ENCODE measurements at regions not wholly inside any gene's neighbourhood (a gene's known extent, or its start where the extent isn't known, plus 50 kb on each side); places are given as distances from the start of the nearest gene placed in this dataset.

DNA sequence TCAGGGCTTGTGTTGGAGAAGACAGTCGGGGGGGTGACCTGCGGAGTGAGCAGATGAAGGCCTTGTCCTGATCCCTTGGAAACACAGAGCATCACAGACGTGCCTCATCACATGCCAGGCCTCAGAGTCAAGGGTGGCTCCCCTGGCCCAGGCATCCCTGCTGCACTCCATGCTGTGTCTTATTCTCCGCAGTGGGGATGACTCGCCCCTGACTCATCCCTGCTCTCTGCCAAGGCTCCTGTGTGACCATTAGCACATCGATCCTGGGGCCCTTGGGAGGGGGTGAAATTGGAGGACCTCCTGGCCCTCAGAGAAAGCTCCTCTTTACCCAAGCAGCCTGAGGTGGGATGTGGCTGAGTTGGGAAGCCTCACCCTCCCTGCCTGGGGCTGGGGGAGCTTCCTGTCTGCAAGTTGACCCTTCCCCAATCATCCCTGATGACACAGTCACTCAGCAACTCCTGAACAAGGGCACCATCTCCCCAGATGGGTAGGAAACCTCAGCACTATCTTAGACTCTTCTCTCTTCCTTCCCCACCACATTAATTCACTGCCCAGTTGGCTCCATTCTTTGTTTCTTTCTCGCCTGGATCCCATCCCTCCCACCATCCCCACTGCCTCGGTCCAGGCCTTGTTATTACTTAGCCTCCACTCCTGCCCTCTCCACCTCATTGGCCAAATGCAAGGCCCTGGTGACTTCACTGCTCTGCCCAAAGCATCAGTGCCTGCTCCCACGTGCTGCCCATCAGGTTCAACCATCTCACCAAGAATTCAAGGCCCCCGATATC lies 74.6 kb downstream of the CAMK2N1 start:
- TF ChIP-seq CTCF (IDR thresholded peaks at IDR 0.05) = no peak
- no peak for TF ChIP-seq POLR2A (IDR thresholded peaks at IDR 0.05)
- no peak for TF ChIP-seq EP300 (IDR thresholded peaks at IDR 0.05)
